ENCODE measurements at regions not wholly inside any gene's neighbourhood (a gene's known extent, or its start where the extent isn't known, plus 50 kb on each side); places are given as distances from the start of the nearest gene placed in this dataset.

DNA sequence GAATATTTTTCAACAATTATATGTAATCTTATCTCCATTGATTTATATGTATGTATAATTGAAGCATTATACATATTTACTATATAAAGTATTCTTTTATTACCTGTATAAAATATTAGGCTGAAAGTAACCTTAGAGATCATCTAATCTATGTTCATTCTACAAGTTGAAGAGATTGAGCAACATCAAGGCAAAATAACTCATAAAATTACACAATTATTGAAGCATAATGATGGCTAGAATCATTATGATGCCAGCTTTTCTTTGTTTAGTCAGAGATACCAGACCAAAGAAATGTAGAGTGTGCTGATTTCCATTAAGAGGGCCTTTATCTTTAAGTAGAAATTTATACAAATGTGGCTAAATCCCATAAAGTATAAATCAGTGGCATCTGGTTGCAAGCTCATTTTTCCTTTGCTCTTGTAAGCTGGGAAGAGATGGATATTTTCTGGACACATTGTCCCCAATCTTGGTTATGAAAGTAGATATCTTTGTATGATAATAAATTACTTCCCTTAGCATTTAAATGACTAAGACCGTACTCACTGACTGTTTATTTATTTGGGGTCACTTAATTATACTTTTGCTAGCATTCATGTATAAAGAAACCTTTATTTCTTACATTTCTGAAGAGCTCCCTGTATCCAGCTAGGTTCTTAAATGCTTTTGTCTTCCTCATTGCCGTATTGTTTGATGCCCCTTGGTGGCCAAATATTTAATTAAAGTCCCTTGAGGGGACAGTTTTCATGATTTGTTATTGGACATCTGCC, 339.8 kb downstream of the PCDH7 start:
- DNase-seq (ENCODE audit: low read depth) = no peak

DNA sequence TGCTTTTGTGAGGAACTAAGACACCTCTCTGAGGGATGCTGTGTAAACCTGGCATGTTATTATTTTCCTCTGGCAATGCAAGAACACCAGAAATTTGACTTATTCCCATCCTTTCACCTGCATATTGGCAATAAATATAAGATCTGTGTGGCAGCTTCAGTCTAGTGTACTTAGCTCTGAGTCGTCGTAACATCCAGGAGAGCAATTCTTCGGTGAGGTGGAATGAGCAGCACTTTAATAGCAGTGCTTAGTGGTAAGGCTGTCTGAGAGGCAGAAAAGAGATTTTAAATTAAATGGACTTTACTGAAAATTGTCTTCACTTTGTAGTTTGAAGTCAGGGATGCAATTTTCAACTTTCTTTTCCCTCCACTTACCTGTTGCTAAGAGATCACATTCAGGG, 344.9 kb downstream of the PCDH7 start:
- DNase-seq (ENCODE audit: low read depth) = no peak

DNA sequence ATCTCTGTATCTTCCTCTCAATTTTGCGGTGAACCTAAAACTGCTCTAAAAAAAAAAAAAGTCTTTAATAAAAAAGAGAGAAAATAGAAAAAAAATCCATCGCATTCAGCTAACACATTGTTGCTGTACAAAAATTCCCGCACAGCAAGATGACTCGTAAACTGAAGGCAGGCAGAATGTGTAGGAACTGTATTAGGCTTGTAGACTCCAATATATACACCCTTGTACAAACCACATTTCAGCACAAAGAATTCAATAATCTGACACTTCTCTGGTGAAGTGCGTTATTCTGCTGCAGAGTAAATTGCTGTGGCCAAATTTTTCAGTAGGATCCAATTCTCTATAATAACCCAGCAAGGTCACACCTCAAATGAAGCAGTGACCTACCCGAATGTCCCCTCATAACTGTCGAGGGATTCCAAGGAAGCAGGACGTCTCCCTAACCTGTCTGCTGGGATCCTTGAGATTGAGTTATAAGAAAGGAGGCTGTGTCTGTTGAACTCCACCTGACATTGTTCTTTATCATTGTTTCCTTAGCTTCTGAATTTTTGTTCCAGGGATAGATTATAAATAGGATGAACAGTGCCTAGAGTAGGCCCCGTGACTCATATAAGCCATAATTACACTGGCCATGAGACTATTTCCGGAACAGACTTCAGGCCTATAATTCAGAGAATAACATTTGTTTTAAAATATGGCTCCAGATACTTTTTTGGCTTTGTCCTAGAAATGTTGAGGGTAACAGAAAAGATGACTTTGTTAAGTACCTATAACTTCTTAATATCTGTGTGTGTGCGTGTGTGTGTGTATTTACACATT, 348.3 kb downstream of the PCDH7 start:
- DNase-seq (ENCODE audit: low read depth) = no peak

DNA sequence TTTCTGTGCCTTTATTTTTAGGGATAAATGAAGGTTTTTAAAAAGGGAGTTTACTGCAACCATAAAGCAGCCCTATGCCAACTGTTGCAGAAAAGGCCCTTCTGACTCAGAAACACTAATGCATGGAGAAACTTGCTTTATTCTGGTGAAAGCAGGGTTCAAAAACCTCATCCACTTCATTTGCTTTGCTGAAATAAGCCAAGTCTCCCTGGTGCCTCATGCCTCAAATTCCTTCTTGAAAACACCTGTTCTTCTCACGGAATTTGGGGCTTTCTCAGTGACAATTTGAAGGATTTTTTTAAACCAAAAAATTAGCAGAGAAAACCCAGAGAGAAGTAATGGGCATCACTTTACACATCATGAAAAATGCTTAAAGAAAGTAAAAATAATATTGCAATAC, 349.0 kb downstream of the PCDH7 start:
- DNase-seq (ENCODE audit: low read depth) = no peak

DNA sequence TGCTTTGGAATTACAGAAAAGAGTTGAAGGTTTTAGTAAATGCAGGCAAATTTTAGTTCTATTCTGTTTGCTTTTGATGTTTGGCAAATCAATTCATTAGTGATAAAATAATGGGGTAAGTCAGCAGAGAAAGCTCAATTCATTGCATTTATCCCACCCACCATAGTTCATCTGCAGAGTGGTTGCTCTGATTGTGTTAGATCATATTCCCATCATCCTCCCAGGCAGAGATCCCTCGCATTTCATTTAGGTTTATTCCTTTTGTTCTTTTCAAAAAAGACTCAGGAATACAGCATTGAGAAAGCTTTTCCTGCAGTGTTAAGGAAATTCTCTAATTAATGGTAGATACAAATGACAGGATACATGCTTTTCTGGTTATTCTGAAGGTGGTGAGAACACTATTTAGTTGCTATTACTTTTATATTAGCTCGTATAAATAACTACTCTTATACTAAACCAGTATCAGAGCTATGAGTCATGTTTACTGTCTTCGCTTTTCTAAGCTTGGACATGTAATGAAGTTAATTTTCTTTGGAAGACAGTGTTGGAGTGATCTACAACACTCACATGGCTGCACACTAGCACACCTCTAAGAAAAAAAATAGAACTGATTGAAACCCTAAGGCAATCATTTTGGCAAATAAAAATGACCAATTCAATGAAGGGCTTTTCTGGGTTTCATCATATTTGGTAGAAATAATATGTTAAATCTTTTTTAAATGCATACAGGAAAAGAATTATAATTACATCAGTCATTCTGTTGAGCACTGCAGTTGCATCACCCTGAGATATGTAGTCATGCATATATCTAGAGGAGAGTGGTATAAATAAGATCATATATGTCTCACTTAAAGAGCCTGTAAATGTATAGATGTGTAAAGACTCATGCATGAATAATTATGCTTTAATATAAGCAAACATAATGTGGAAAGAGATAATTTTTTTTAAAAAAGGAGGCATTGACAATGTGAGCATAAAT, 351.6 kb downstream of the PCDH7 start:
- no peak for DNase-seq (ENCODE audit: low read depth)

DNA sequence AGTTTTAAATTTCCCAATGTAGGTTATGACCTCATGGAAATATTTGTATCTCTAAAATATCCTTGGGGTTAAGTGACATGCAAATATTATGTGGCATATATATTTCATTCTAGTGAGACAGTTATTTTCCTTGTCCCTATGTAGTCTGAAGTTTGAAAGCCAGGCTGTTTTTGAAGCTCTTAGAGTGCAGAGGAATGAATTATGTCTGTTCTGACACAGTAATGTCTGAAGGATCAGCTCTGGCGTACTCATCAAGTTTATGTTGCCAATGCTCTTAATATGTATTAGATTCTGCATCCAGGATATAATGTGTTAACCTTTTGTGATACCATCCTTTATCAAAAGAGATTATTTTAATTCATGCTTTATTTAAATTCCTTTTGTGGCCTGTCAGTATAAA, 355.8 kb downstream of the PCDH7 start:
- DNase-seq (ENCODE audit: low read depth) = no peak

DNA sequence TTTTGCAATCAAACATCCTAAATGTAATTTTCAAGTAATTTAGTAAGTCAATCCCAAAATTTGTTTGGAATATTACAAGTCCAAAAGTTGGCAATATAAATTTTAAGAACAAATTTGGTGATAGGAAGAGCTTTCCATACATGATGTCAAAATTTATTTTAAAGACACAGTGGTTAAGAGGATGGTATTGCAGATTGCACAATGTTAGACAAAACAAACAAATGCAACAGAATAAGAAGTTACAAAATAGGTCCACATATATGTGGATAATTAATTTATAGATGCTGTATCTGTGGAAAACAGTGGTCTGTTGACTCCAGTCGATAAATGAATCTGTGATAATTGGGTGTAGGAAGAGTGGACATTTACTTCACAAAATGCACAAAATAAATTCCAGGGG, 358.5 kb downstream of the PCDH7 start:
- DNase-seq (ENCODE audit: low read depth) = no peak

DNA sequence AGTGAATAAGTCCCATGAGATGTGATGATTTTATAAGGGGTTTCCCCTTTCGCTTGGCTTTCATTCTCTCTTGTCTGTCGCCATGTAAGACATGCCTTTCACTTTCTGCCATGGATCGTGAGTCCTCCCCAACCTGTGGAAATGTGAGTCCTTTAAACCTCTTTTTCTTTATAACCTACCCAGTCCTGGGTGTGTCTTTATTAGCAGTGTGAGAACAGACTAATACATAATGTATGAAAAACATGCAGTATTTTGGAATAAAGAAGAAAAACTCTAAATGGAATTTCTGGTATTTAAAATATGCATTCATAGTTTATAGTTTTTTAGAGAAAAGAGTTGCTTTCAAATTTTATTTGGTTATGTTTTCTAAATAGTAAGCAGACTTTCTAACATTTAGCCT, 360.7 kb downstream of the PCDH7 start:
- no peak for DNase-seq (ENCODE audit: low read depth)

DNA sequence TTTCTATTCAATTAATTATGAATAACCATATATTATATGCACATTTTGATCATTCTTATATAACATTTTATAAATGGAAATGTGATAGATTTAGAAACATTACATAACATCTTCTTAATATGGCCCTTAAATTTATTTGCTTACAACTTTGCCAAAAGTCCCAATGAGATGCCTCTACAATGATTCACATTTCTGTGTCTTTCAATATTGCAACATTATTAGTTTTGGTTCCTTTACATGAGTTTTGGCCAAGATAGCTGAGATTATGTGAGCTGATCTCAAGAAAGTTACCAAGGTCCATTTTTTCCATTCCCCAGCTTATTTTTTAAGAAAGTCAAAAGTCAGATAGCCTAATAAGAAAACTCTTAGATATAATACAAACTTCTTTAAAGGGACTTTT, 361.2 kb downstream of the PCDH7 start:
- DNase-seq (ENCODE audit: low read depth) = peak; percentile 26

DNA sequence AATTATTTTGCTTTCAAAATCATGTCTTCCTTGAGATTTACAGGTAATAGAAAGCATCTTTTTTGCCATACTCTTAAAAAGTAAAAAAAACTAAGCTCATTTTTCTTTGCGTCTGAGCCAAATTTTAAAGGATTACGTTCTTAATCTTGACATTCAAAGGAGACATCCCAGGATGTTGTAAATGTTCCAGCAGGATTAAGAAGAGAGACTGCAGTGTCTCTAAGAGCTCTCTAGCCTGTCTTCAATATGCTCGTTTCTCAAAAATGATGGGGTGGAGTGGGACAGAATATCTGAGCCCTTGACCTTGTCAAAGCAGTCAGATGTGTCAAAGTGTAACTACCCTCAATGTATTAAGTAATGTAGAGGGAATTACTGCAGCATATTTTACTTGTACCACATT, 363.3 kb downstream of the PCDH7 start:
- no peak for DNase-seq (ENCODE audit: low read depth)

DNA sequence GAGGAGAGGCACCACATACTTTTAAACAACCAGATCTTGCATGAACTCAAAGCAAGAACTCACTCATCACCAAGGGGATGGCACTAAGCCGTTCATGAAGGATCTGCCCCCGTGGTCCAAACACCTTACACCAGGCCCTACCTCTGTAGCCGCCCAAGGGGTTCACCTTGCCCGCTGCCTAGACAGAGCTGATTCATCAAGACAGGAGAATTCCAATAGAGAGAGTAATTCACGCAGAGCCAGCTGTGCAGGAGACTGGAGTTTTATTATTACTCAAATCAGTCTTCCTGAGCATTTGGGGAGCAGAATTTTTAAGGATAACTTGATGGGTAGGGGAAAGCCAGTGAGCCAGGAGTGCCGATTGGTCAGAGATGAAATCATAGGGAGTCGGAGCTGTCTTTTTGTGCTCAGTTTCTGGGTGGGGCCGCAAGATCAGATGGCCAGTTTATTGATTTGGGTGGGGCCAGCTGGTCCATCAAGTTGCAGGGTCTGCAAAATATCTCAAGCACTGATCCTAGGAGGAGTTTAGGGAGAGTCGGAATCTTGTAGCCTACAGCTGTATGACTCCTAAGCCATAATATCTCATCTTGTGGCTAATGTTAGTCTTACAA, 364.7 kb downstream of the PCDH7 start:
- no peak for DNase-seq (ENCODE audit: low read depth)

DNA sequence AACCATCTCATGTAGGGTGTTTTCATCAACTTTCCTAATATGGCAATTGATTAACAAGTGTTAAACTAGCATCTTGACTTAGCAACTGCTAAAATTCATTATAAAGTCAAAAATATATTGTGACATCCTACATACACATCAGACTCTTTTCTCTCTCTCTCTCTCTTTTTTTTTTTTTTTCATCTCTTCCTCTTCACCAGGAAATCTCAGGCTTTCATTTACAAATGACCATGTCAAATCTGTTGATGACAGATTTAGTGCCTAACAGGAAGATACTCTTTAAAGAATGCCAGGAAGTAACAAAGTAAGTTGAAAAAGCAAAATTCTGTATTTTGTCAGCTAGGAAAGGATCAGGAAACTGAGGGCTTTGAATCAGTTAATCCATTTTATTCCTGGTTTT, 365.5 kb downstream of the PCDH7 start:
- no peak for DNase-seq (ENCODE audit: low read depth)

DNA sequence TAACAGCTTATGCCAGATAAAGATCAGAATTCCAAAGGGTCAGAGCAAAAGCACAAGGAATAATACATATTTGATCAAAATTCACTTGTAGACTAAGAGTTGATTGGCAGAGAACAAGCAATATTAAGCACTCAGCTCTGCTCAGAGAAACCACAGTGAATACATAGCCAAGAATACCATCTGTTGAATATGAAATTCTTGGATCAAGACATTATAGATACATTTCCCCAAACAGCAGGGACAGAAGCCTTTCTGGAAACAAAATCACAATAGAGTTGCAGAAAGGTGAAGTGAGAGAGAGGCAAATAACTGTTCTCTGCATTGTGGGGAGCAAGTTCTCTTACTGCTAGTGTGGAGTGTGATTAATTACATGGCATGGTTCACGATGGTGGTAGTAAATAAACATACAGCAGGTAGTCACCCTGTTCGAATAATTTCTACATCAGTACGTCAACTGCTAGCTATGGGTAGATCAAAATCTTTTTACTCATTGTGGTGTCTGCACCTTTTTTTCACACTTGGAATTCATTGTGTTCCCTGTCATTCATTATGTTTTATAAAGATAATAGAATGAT, 366.7 kb downstream of the PCDH7 start:
- no peak for DNase-seq (ENCODE audit: low read depth)

DNA sequence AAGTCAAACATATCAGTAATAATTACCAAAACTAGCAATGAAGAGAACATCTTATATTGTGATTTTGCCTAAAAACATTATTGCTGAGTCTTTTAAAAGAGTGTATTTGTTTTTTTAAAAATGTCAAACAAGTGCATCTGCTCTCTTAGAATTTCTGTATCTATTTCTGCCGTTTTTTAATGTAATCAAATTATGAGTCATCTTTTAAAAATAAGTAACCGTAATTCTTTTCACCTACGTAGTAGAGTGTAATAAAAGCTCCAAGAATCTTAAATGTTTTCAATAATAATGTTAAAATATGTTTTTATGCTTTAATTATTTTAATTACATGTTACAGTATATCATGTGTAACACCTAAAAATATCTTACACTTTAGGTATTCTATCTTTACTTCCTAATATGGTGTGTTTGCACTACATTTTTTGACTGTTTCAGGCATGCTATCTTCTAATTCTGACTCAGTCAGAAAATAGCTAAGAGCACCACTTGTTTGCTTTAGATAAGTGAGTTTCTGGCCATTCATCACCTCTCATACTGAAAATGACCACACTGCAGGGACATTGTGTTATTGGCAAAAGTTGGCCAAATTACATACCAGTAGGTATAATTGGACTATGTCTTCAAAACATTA, 368.5 kb downstream of the PCDH7 start:
- no peak for DNase-seq (ENCODE audit: low read depth)

DNA sequence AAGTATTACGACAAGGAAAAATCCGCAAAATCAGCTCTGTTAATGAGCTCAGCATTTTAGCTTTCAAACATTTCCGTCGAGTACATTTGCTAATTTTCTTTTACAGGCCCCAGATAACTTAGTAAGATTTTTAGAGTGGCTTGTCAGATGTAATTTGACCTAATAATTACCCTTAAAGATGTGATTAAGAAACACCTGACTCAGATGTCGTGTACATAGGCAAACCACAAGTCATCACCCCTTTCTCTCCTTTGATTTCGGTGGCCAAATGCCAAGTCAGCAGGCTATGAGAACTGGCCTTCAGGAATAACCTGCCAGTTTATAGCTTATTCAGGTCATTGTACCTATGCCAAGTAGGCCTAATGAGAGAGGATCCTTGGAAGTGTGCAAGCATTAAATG, 369.6 kb downstream of the PCDH7 start:
- DNase-seq (ENCODE audit: low read depth) = no peak

DNA sequence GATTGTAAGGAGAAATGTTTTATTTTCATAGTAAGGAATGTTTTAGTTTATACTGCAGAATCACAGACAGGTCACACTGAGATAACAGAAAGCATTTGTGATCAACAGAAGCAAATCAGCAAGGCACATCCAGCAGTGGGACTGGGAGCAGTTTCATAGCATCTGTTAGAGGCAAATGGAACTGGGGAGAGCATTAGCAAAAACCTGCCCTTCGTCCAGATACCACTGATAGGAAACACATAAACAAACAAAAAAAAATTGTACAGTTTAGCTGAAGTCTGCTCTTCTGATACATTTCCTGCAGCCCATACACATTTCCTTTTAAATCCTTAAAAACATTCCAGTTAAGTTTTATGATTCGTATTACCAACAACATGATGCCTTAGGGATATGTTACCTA, 374.3 kb downstream of the PCDH7 start:
- DNase-seq (ENCODE audit: low read depth) = no peak

DNA sequence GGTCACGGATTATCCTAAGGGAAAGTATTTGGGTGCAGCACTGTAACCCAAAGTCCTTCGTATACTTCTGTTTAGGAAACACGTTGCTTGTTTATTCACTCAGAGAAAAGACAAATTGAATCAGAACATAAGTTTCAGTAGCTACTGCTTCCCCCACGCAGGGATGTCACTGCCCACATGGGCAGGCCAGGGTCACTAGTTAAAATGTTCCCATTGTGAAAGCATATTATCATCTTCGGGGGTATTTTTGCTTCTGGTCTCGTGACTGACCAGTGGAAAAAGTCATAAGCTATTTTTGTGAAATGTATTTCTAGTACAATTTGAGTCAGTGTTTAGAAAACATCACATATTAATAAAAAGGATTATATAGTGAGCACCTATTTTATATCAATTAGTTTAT, 377.8 kb downstream of the PCDH7 start:
- no peak for DNase-seq (ENCODE audit: low read depth)

DNA sequence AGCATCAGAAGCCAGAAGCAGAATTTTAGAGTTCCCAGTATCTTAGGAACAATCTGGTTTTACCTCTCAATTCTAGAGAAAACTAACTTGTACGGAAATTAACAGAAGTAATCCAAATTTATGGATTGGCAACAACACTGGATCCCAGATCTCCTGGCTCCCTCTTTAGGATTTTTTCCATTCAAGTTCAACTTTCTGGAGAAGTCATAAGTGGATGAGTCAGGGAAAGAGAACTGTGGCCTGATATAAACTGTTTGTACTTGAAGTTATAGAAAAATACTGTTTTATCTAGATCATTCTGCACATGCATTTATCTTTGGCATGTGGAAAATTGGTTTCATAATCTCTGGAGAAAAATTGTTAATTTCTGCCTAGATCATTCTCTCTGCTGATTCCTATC, 380.4 kb downstream of the PCDH7 start:
- DNase-seq (ENCODE audit: low read depth) = no peak

DNA sequence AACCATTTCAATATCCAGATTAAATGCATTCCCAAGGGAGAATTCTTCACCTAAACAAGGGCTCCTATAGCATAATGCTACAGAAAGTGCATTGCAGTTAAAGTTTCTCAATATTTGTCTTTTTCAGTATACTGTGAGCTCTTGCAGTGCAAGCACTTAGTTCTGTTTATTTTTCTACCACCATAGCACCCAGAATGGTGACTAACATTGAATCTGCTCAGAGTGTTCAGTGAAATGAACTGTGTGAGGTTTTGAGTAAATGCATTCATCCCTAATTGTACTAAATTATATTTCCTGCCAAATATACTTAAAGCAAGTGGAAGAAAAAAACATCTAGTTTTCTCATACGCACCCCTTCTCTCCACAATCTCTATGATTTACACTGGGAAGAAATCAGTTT, 383.9 kb downstream of the PCDH7 start:
- DNase-seq (ENCODE audit: low read depth) = no peak

DNA sequence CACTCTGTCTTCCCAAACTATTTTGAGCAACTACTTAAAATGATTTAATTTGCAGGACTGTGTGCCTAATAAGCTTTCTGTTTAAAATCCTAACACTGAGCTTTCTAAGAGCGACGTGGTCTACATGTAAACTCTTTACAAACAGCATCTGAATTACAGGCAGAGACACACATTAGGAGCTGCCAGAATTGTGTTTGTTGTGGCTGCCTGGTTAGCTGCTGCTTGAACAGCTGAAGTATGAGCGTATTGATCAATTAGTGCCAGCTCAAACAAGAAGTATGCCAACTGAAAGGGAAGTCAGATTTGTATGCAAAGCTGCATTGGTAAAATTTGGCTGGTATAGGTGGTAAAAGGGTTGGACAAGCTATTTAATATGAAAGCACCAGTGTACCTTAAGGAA, 384.4 kb downstream of the PCDH7 start:
- no peak for DNase-seq (ENCODE audit: low read depth)

DNA sequence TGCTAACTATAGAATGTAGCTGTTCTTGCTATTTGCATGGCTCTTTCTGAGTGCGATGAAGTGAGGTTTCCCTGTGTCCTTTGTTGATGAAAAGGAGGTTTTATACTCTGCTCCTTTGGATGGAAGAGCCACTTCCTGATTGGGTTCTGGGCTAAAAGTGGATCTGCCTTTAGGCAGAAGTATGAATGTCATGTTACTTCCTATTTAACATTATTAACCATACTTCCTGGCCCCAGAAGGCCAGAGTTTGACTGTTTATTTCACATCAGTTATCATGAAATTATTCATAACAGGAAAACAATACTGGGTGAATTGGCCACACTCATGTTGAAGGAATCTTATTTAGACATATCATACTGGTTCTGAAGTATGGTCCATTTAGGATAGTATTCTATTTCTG, 386.2 kb downstream of the PCDH7 start:
- DNase-seq (ENCODE audit: low read depth) = no peak

Data from HS-5 (cell line).